Chondrocyte (in vitro differentiated cells): ENCODE measurements at regions not wholly inside any gene's neighbourhood (a gene's known extent, or its start where the extent isn't known, plus 50 kb on each side); places are given as distances from the start of the nearest gene placed in this dataset.

Experiments used
- DNase-seq: peaks from one replicate; pipeline ENCODE4 v3.0.0; 2021; ENCODE audit warnings: mixed read lengths, low spot score
- H3K27ac Mint-ChIP-seq: one replicate; pipeline ENCODE4 v1.8.0; 2021; ENCODE audit warnings: mild to moderate bottlenecking, moderate library complexity, mixed read lengths; ENCODE audit not compliant: unreplicated experiment
- H3K27me3 Mint-ChIP-seq: 2 replicates; pipeline ENCODE4 v1.8.0; 2021; ENCODE audit warnings: low read depth, mixed read lengths
- H3K36me3 Mint-ChIP-seq: 2 replicates; pipeline ENCODE4 v1.8.0; 2021; ENCODE audit warnings: low read depth, mixed read lengths
- H3K4me1 Mint-ChIP-seq: 2 replicates; pipeline ENCODE4 v1.8.0; 2021; ENCODE audit warnings: low read depth, mild to moderate bottlenecking, mixed read lengths
- H3K4me3 Mint-ChIP-seq: one replicate; pipeline ENCODE4 v1.8.0; 2021; ENCODE audit warnings: mild to moderate bottlenecking, moderate library complexity, mixed read lengths; ENCODE audit not compliant: unreplicated experiment
- H3K9me3 Mint-ChIP-seq: 2 replicates; pipeline ENCODE4 v1.8.0; 2021; ENCODE audit warnings: low read depth, mixed read lengths
- CTCF ChIP-seq: fragments of 200-600 bp; sonication (generic); IDR thresholded peaks from 2 replicates; pipeline ENCODE4 v1.5.0; 2021; ENCODE audit warnings: antibody characterized with exemption, mild to moderate bottlenecking, moderate library complexity

- peaks cover 9% of the 10 kb centered on the region for H3K4me1 Mint-ChIP-seq
- no peaks in the 10 kb centered on the region for H3K9me3 Mint-ChIP-seq
- TF ChIP-seq CTCF = no peak
- H3K4me3 Mint-ChIP-seq = no peak overlapping the region
- H3K36me3 Mint-ChIP-seq = no peaks in the 10 kb centered on the region
- DNase-seq = no peak
- peaks cover 8% of the 10 kb centered on the region for H3K27me3 Mint-ChIP-seq
- no peak overlapping the region for H3K27ac Mint-ChIP-seq
Measured at GRCh38 chr10:43970018-43970698, 321.5 kb upstream of the ZNF32 start.

GRCh38 chr10:43969506-43969905 is 320.8 kb upstream of the ZNF32 start:
- Mint-ChIP-seq H3K4me1 (peaks cover 16% of the 10 kb centered on the region), H3K4me3 (no peak overlapping the region), H3K9me3 (no peaks in the 10 kb centered on the region), H3K36me3 (no peaks in the 10 kb centered on the region), H3K27me3 (peaks cover 8% of the 10 kb centered on the region), H3K27ac (no peak overlapping the region)
- no peak for TF ChIP-seq CTCF
- DNase-seq = no peak

GRCh38 chr10:43968961-43969360 is 320.3 kb upstream of the ZNF32 start:
- H3K4me1 Mint-ChIP-seq = peaks cover 21% of the 10 kb centered on the region
- no peak for TF ChIP-seq CTCF
- H3K4me3 Mint-ChIP-seq = no peak overlapping the region
- H3K27me3 Mint-ChIP-seq = peaks cover 8% of the 10 kb centered on the region
- no peak for DNase-seq
- no peaks in the 10 kb centered on the region for H3K9me3 Mint-ChIP-seq
- H3K27ac Mint-ChIP-seq = no peak overlapping the region
- H3K36me3 Mint-ChIP-seq = no peaks in the 10 kb centered on the region

GRCh38 chr10:43968076-43968475 is 319.4 kb upstream of the ZNF32 start:
- H3K9me3 Mint-ChIP-seq = no peaks in the 10 kb centered on the region
- DNase-seq = no peak
- H3K4me3 Mint-ChIP-seq = no peak overlapping the region
- peaks cover 21% of the 10 kb centered on the region for H3K4me1 Mint-ChIP-seq
- no peak overlapping the region for H3K27ac Mint-ChIP-seq
- no peak for TF ChIP-seq CTCF
- no peaks in the 10 kb centered on the region for H3K36me3 Mint-ChIP-seq
- peaks cover 8% of the 10 kb centered on the region for H3K27me3 Mint-ChIP-seq

- H3K36me3 Mint-ChIP-seq = no peaks in the 10 kb centered on the region
- H3K4me1 Mint-ChIP-seq = peaks cover 35% of the 10 kb centered on the region
- no peak overlapping the region for H3K27ac Mint-ChIP-seq
- H3K4me3 Mint-ChIP-seq = no peak overlapping the region
- no peaks in the 10 kb centered on the region for H3K9me3 Mint-ChIP-seq
- no peak for TF ChIP-seq CTCF
- DNase-seq = no peak
- H3K27me3 Mint-ChIP-seq = peaks cover 8% of the 10 kb centered on the region
Measured at GRCh38 chr10:43966571-43966965, 317.9 kb upstream of the ZNF32 start.
